ENCODE measurements at regions not wholly inside any gene's neighbourhood (a gene's known extent, or its start where the extent isn't known, plus 50 kb on each side); places are given as distances from the start of the nearest gene placed in this dataset.
A peak's percentile ranks its signal among the peaks of the same experiment; 100 is the strongest.

GRCh38 chr13:107865643-107866031 lies 349.7 kb downstream of the LIG4 start:
- Histone ChIP-seq H3K4me2 (ENCODE audit: low read length) (peak overlapping the region; percentile 76), H3K9me2 (ENCODE audit: insufficient read depth, low read length) (no peaks in the 10 kb centered on the region), H3K4me3 (ENCODE audit: low read length) (peak overlapping the region; percentile 81), H3K9ac (ENCODE audit: low read length) (peak overlapping the region; percentile 84), H3K79me2 (replicated peaks; ENCODE audit: insufficient read depth, low read length) (peaks cover 48% of the 10 kb centered on the region), H3K27me3 (ENCODE audit: insufficient read depth, low read depth, low read length) (peaks cover 25% of the 10 kb centered on the region), H3K36me3 (ENCODE audit: insufficient read depth, low read length) (no peaks in the 10 kb centered on the region), H4K20me1 (ENCODE audit: insufficient read depth) (no peaks in the 10 kb centered on the region), H3K9me3 (ENCODE audit: low read length) (no peaks in the 10 kb centered on the region), H3K27ac (ENCODE audit: low read length) (peak overlapping the region; percentile 82), H3F3A (ENCODE audit: insufficient read depth, low read length, poor library complexity, severe bottlenecking) (no peaks in the 10 kb centered on the region), H2AFZ (ENCODE audit: low read depth, low read length) (no peak overlapping the region)
- TF ChIP-seq POLR2AphosphoS5 (IDR thresholded peaks at IDR 0.05) (no peak), EZH2 (IDR thresholded peaks at IDR 0.05; ENCODE audit: borderline replicate concordance, insufficient read depth, low read length, poor library complexity, severe bottlenecking) (no peak), MXI1 (conservative IDR thresholded peaks at IDR 0.05; ENCODE audit: poor library complexity, severe bottlenecking) (no peak)

- no peaks in the 10 kb centered on the region for H3K9me2 ChIP-seq (ENCODE audit: insufficient read depth, low read length)
- no peaks in the 10 kb centered on the region for H3K9me3 ChIP-seq (ENCODE audit: low read length)
- H3K79me2 ChIP-seq (replicated peaks; ENCODE audit: insufficient read depth, low read length): peaks cover 52% of the 10 kb centered on the region
- peak overlapping the region; percentile 81 for H3K4me3 ChIP-seq (ENCODE audit: low read length)
- no peaks in the 10 kb centered on the region for H3F3A ChIP-seq (ENCODE audit: insufficient read depth, low read length, poor library complexity, severe bottlenecking)
- peaks cover 25% of the 10 kb centered on the region for H3K27me3 ChIP-seq (ENCODE audit: insufficient read depth, low read depth, low read length)
- peak overlapping the region; percentile 82 for H3K27ac ChIP-seq (ENCODE audit: low read length)
- TF ChIP-seq SMC3 (conservative IDR thresholded peaks at IDR 0.05; ENCODE audit: poor library complexity) (peak; percentile 45), POLR2AphosphoS5 (IDR thresholded peaks at IDR 0.05) (no peak), MXI1 (conservative IDR thresholded peaks at IDR 0.05; ENCODE audit: poor library complexity, severe bottlenecking) (peak; percentile 15)
- H3K36me3 ChIP-seq (ENCODE audit: insufficient read depth, low read length): no peaks in the 10 kb centered on the region
- peak overlapping the region; percentile 76 for H3K4me2 ChIP-seq (ENCODE audit: low read length)
- H2AFZ ChIP-seq (ENCODE audit: low read depth, low read length): no peak overlapping the region
- peak overlapping the region; percentile 84 for H3K9ac ChIP-seq (ENCODE audit: low read length)
- H4K20me1 ChIP-seq (ENCODE audit: insufficient read depth): no peaks in the 10 kb centered on the region
Observed at GRCh38 chr13:107865318-107865575, 350.1 kb downstream of the LIG4 start.

- Histone ChIP-seq H3K27me3 (ENCODE audit: insufficient read depth, low read depth, low read length) (peaks cover 20% of the 10 kb centered on the region), H2AFZ (ENCODE audit: low read depth, low read length) (no peak overlapping the region), H3F3A (ENCODE audit: insufficient read depth, low read length, poor library complexity, severe bottlenecking) (no peaks in the 10 kb centered on the region), H3K9ac (ENCODE audit: low read length) (peak overlapping the region; percentile 84), H3K79me2 (replicated peaks; ENCODE audit: insufficient read depth, low read length) (peaks cover 56% of the 10 kb centered on the region), H3K4me2 (ENCODE audit: low read length) (peak overlapping the region; percentile 76), H3K9me3 (ENCODE audit: low read length) (no peaks in the 10 kb centered on the region), H3K9me2 (ENCODE audit: insufficient read depth, low read length) (no peaks in the 10 kb centered on the region), H4K20me1 (ENCODE audit: insufficient read depth) (no peaks in the 10 kb centered on the region), H3K4me3 (ENCODE audit: low read length) (peak overlapping the region; percentile 81), H3K36me3 (ENCODE audit: insufficient read depth, low read length) (no peaks in the 10 kb centered on the region), H3K27ac (ENCODE audit: low read length) (peak overlapping the region; percentile 82)
- TF ChIP-seq TAF1 (IDR thresholded peaks at IDR 0.05; ENCODE audit: low read depth) (no peak), RAD21 (conservative IDR thresholded peaks at IDR 0.05) (peak; percentile 35), POLR2AphosphoS5 (IDR thresholded peaks at IDR 0.05) (peak; percentile 27), CTCF (IDR thresholded peaks at IDR 0.05; ENCODE audit: poor library complexity, severe bottlenecking) (no peak), EP300 (conservative IDR thresholded peaks at IDR 0.05; ENCODE audit: poor library complexity, severe bottlenecking) (no peak), SMC3 (conservative IDR thresholded peaks at IDR 0.05; ENCODE audit: poor library complexity) (no peak), EZH2 (IDR thresholded peaks at IDR 0.05; ENCODE audit: borderline replicate concordance, insufficient read depth, low read length, poor library complexity, severe bottlenecking) (no peak), MXI1 (conservative IDR thresholded peaks at IDR 0.05; ENCODE audit: poor library complexity, severe bottlenecking) (no peak), REST (IDR thresholded peaks at IDR 0.05; ENCODE audit: borderline replicate concordance) (peak; percentile 90)
Observed at GRCh38 chr13:107864543-107865317, 350.6 kb downstream of the LIG4 start.

Measured in neural cell (in vitro differentiated cells).